ENCODE measurements at regions not wholly inside any gene's neighbourhood (a gene's known extent, or its start where the extent isn't known, plus 50 kb on each side); places are given as distances from the start of the nearest gene placed in this dataset.

- no peak for TF ChIP-seq POLR2A (IDR thresholded peaks at IDR 0.05)
- TF ChIP-seq, protein P1, sequence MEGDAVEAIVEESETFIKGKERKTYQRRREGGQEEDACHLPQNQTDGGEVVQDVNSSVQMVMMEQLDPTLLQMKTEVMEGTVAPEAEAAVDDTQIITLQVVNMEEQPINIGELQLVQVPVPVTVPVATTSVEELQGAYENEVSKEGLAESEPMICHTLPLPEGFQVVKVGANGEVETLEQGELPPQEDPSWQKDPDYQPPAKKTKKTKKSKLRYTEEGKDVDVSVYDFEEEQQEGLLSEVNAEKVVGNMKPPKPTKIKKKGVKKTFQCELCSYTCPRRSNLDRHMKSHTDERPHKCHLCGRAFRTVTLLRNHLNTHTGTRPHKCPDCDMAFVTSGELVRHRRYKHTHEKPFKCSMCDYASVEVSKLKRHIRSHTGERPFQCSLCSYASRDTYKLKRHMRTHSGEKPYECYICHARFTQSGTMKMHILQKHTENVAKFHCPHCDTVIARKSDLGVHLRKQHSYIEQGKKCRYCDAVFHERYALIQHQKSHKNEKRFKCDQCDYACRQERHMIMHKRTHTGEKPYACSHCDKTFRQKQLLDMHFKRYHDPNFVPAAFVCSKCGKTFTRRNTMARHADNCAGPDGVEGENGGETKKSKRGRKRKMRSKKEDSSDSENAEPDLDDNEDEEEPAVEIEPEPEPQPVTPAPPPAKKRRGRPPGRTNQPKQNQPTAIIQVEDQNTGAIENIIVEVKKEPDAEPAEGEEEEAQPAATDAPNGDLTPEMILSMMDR (IDR thresholded peaks at IDR 0.05), result no peak
- no peak for TF ChIP-seq EP300 (IDR thresholded peaks at IDR 0.05; ENCODE audit: low read depth)
- TF ChIP-seq POLR2AphosphoS5 (IDR thresholded peaks at IDR 0.05), result no peak
- intact Hi-C loops (cut with DNase I; ENCODE audit: low total_unique reads), result no loop called here
These were observed 279.3 kb upstream of the USP9Y start for GRCh38 chrY:12421788-12422124.

GRCh38 chrY:12422536-12422935, 278.5 kb upstream of the USP9Y start:
- H3K27ac ChIP-seq, result no peak overlapping the region
- no peaks in the 10 kb centered on the region for H3K36me3 ChIP-seq
- H3K27me3 ChIP-seq, result no peaks in the 10 kb centered on the region
- no peaks in the 10 kb centered on the region for H3K9me3 ChIP-seq
- TF ChIP-seq, protein P1 (IDR thresholded peaks at IDR 0.05), result no peak
- no peak for TF ChIP-seq POLR2A (IDR thresholded peaks at IDR 0.05)
- TF ChIP-seq EP300 (IDR thresholded peaks at IDR 0.05; ENCODE audit: low read depth), result no peak
- TF ChIP-seq POLR2AphosphoS5 (IDR thresholded peaks at IDR 0.05), result no peak
- intact Hi-C loops (cut with DNase I; ENCODE audit: low total_unique reads) (no loop called here), in situ Hi-C loops (cut with MboI; ENCODE audit: low pct_ligation_motif_present in 1 of 4, low pct_unique_long_range_greater_than_20kb in 1 of 4, low sequenced_read_pairs in 3 of 4) (no loop called here)
- H3K4me1 ChIP-seq, result no peaks in the 10 kb centered on the region
- 86% methylated on average over 5 of the region's 5 CpGs; no CpG with 5 or more reads in 1 of the 2 donors for WGBS, 2 donors (ENCODE audit: low coverage in 1 of 2)
- no peak overlapping the region for H3K4me3 ChIP-seq
- DNase-seq, result no peak

More at GRCh38 chrY:12421788-12422124, 279.3 kb upstream of the USP9Y start:
- no peak for DNase-seq
- Histone ChIP-seq H3K4me3 (peak overlapping the region in 2 of 4 donors; percentile 45 to 56), H3K36me3 (no peaks in the 10 kb centered on the region), H3K9me3 (no peaks in the 10 kb centered on the region), H3K4me1 (no peaks in the 10 kb centered on the region), H3K27me3 (no peaks in the 10 kb centered on the region), H3K27ac (peak overlapping the region in 2 of 4 donors; percentile 63 to 78)
- no CpG with 5 or more reads among the region's 18 CpGs for WGBS, 2 donors (ENCODE audit: low coverage in 1 of 2)
- in situ Hi-C loops (cut with MboI; ENCODE audit: low pct_ligation_motif_present in 1 of 4, low pct_unique_long_range_greater_than_20kb in 1 of 4, low sequenced_read_pairs in 3 of 4), result no loop called here

- TF ChIP-seq EP300 (IDR thresholded peaks at IDR 0.05; ENCODE audit: low read depth), result no peak
- no peak for TF ChIP-seq POLR2AphosphoS5 (IDR thresholded peaks at IDR 0.05)
- TF ChIP-seq POLR2A (IDR thresholded peaks at IDR 0.05), result no peak
- TF ChIP-seq, protein P1 (IDR thresholded peaks at IDR 0.05), result no peak
- intact Hi-C loops (cut with DNase I; ENCODE audit: low total_unique reads), result no loop called here
- Histone ChIP-seq H3K9me3 (no peaks in the 10 kb centered on the region), H3K4me3 (no peak overlapping the region), H3K27me3 (no peaks in the 10 kb centered on the region), H3K27ac (no peak overlapping the region), H3K4me1 (no peaks in the 10 kb centered on the region), H3K36me3 (no peaks in the 10 kb centered on the region)
- in situ Hi-C loops (cut with MboI; ENCODE audit: low pct_ligation_motif_present in 1 of 4, low pct_unique_long_range_greater_than_20kb in 1 of 4, low sequenced_read_pairs in 3 of 4), result no loop called here
- DNase-seq, result no peak
- no CpG with 5 or more reads among the region's 6 CpGs for WGBS, 2 donors (ENCODE audit: low coverage in 1 of 2)
These were observed 277.4 kb upstream of the USP9Y start for GRCh38 chrY:12423416-12424252.

DNA sequence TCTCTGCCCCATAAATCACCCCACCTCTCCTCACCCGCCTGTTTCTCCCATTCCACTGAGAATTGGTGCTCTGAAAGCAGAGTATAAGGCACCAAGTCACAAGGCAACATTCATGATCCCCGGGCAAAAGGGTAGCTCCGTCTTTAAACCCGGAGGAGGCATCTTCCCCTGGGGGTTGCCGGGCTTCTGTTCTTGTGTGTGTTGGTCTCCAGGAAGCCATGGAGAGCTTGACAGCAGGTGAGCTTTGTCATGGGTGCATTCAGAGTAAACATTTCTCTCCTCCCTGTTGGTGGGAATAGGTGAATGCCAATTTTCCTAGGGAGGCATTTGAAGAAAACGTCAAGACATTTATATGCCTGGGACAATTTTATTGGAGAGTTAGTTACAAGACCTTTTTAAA, 275.5 kb upstream of the USP9Y start:
- H3K27me3 ChIP-seq, result no peaks in the 10 kb centered on the region
- WGBS, 2 donors (ENCODE audit: low coverage in 1 of 2), result no CpG with 5 or more reads among the region's 6 CpGs

More for the DNA sequence above, 275.5 kb upstream of the USP9Y start:
- Histone ChIP-seq H3K27ac (no peak overlapping the region), H3K4me3 (no peak overlapping the region), H3K9me3 (no peaks in the 10 kb centered on the region), H3K36me3 (no peaks in the 10 kb centered on the region), H3K4me1 (no peaks in the 10 kb centered on the region)
- TF ChIP-seq, protein P1 (IDR thresholded peaks at IDR 0.05), result no peak
- TF ChIP-seq EP300 (IDR thresholded peaks at IDR 0.05; ENCODE audit: low read depth), result no peak
- TF ChIP-seq POLR2AphosphoS5 (IDR thresholded peaks at IDR 0.05), result no peak
- no peak for TF ChIP-seq POLR2A (IDR thresholded peaks at IDR 0.05)
- DNase-seq, result no peak
- in situ Hi-C loops (cut with MboI; ENCODE audit: low pct_ligation_motif_present in 1 of 4, low pct_unique_long_range_greater_than_20kb in 1 of 4, low sequenced_read_pairs in 3 of 4) (no loop called here), intact Hi-C loops (cut with DNase I; ENCODE audit: low total_unique reads) (no loop called here)

Measured in transverse colon (tissue), 4 donors.